Naive B cell (primary cell): ENCODE measurements at regions not wholly inside any gene's neighbourhood (a gene's known extent, or its start where the extent isn't known, plus 50 kb on each side); places are given as distances from the start of the nearest gene placed in this dataset.

Experiments
- ATAC-seq, 2 donors: fragments of 150-1000 bp; cut with Tn5 transposase; 2 replicates each; pipeline ENCODE4 v1.10.0; 2021; ENCODE audit warnings: low read depth in 2 of 2, mild to moderate bottlenecking in 2 of 2, moderate library complexity in 2 of 2
- DNase-seq: peaks from one replicate; pipeline ENCODE4 v3.0.0; 2022
- H3K27ac Mint-ChIP-seq, 6 donors: one replicate each; pipeline ENCODE4 v1.8.0; 2020 to 2022; ENCODE audit warnings: mild to moderate bottlenecking in 6 of 6, mixed read lengths in 6 of 6, moderate library complexity in 5 of 6, inconsistent platforms in 2 of 6
- H3K27me3 Mint-ChIP-seq, 3 donors: one replicate each; pipeline ENCODE4 v1.8.0; 2021 to 2022; ENCODE audit warnings: mixed read lengths in 3 of 3, mild to moderate bottlenecking in 1 of 3
- H3K36me3 Mint-ChIP-seq, 2 donors: one replicate each; pipeline ENCODE4 v1.8.0; 2020 to 2022; ENCODE audit warnings: mixed read lengths in 2 of 2, inconsistent platforms in 1 of 2, mild to moderate bottlenecking in 1 of 2
- H3K4me1 Mint-ChIP-seq, 3 donors: one replicate each; pipeline ENCODE4 v1.8.0; 2020 to 2022; ENCODE audit warnings: mixed read lengths in 3 of 3, inconsistent platforms in 1 of 3, mild to moderate bottlenecking in 1 of 3, moderate library complexity in 1 of 3
- H3K4me3 Mint-ChIP-seq, 8 donors: one replicate each; pipeline ENCODE4 v1.8.0; 2020 to 2022; ENCODE audit warnings: mild to moderate bottlenecking in 8 of 8, mixed read lengths in 8 of 8, moderate library complexity in 8 of 8, inconsistent platforms in 2 of 8
- H3K9me3 Mint-ChIP-seq, 7 donors: one replicate each; pipeline ENCODE4 v1.8.0; 2020 to 2022; ENCODE audit warnings: mixed read lengths in 7 of 7, mild to moderate bottlenecking in 5 of 7, inconsistent platforms in 2 of 7, moderate library complexity in 1 of 7

DNA sequence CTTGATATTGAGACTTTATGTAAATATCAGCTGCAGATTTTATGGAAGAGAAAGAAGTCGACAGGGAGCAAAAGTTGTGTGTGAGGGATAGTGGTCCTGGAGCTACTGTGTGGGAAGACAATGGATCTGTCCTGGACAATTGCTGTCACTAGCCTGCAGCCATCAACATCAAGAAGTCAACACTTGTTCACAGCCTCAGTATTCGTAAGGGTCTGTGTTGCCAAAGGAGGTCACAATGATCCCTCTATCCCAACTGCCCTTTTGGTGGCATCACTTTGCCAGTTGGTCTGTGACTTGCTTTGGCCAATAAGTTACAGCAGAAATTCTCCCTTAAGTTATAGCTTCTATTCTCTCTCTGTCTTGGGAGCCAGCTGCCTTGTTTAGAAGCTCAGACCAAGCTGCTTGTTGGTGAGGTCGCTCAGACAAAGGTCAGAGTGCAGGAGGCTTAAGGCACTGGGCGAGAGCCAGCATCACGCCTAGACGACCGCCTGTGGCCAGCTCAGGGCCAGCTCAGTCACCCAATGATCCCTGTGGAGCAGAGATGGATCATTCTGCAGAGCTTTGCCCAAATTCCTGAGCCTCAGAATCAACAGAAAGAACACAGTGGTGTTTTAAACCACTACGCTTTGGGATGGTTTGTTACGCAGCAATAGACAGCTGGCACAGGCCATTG lies 134.9 kb downstream of the RHOU start:
- no peak overlapping the region for H3K4me3 Mint-ChIP-seq
- H3K27ac Mint-ChIP-seq = no peak overlapping the region
- no peaks in the 10 kb centered on the region for H3K36me3 Mint-ChIP-seq
- no peaks in the 10 kb centered on the region for H3K27me3 Mint-ChIP-seq
- no peak for ATAC-seq
- DNase-seq = no peak
- H3K4me1 Mint-ChIP-seq = no peaks in the 10 kb centered on the region
- no peaks in the 10 kb centered on the region for H3K9me3 Mint-ChIP-seq

DNA sequence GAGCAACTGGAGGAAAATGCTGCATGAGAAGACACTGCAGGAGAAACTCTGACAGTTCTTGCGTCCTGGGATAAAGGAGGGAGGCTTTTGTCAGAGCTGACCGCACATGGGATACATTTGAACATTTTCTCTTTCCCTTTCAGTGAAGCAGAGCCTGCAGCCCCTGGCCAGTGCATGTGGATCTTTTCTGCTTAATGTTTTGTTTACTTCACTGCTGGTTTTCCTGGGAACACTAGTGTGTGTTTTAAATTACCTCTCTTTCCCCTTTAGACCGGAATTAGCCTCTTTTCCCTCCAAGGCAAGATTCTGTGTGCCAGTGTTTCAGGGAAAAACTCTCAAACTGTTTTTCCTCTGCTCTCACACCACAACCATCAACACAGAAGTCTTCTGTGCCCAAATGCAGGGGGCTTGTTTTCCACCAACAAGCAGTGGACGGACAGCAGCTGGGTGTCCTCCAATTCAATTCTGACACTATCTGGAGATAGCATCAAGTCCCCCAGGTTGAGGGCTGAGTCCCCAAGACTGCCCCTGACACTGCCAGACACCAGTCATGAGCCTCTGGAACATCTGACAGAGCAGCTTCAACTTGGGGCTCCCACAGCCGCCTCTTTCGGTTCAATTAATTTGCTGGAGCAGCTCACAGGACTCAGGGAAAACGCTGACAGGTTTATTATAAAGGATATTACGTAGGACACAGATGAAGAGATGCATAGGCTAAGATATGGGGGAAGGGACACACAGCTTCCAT lies 136.2 kb downstream of the RHOU start:
- ATAC-seq = no peak
- H3K27me3 Mint-ChIP-seq = no peaks in the 10 kb centered on the region
- no peak overlapping the region for H3K27ac Mint-ChIP-seq
- H3K4me3 Mint-ChIP-seq = no peak overlapping the region
- DNase-seq = no peak
- no peaks in the 10 kb centered on the region for H3K4me1 Mint-ChIP-seq
- no peaks in the 10 kb centered on the region for H3K36me3 Mint-ChIP-seq
- no peaks in the 10 kb centered on the region for H3K9me3 Mint-ChIP-seq

DNA sequence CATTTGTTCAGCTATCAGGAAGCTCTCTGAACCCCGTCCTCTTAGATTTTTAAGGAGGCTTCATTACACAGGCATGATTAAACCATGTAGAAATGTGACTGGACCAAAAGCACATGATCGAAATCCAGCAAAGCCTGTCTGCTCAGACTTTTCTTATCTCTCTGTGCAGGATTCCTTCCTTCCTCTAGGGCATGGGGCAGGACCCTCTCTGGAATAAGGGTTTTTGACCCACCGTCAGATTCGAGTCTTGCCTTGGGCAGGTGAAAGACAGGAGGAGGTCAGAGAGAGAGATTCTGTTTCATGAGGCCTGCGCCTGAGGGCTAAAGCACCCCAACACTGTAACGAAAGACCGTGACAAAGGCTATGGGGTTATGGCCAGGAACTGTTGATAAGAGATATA lies 136.8 kb downstream of the RHOU start:
- Mint-ChIP-seq H3K4me3 (no peak overlapping the region), H3K36me3 (no peaks in the 10 kb centered on the region), H3K4me1 (no peaks in the 10 kb centered on the region), H3K9me3 (no peaks in the 10 kb centered on the region), H3K27me3 (no peaks in the 10 kb centered on the region), H3K27ac (no peak overlapping the region)
- DNase-seq (no peak), ATAC-seq (no peak)

DNA sequence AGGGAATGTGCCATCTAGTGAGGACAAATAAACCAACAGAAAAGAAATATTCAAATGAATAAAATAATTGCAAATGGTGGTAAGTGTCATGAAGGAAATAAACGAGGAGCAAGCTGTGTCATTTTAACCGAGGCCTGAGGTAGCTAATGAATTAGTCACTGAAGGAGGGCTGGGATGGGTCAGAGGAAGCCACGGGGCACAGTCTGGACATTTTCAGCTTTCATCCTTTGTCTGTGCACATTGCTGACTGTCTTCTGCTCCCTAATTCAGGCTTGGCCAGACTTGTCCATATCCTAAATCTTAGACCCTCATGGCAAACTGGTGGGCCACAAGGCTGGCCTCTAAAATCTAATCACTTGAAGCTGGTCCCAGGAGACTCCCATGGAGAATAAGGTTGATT lies 138.4 kb downstream of the RHOU start:
- Mint-ChIP-seq H3K27ac (peak overlapping the region in 1 of 6 donors; percentile 40), H3K27me3 (no peaks in the 10 kb centered on the region), H3K9me3 (no peaks in the 10 kb centered on the region), H3K4me3 (no peak overlapping the region), H3K36me3 (no peaks in the 10 kb centered on the region), H3K4me1 (no peaks in the 10 kb centered on the region)
- ATAC-seq = no peak
- DNase-seq = no peak

DNA sequence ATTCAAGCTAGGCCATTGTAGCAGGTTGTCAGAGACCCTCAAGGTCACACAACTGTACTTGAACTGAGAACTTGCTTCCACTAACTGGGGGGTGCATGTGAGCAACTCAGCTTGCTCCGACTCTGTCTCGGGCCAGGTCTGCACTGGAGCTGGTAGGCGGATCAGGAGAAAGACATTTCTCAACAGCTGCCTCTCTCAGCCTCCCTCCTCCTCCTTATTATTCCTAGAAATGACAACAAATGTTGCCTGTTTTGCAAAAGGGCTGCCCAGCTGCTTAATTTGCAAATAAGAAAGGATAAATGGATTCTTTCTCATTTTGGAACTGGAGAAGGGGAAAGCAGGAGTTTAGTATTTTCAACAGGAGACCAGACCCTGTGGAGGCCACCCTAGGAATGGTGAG lies 140.5 kb downstream of the RHOU start:
- DNase-seq = no peak
- Mint-ChIP-seq H3K9me3 (peaks cover 0 to 4% (median 0%) of the 10 kb centered on the region in 7 donors), H3K27me3 (no peaks in the 10 kb centered on the region), H3K4me3 (no peak overlapping the region), H3K36me3 (no peaks in the 10 kb centered on the region), H3K27ac (no peak overlapping the region), H3K4me1 (no peaks in the 10 kb centered on the region)
- ATAC-seq = no peak

DNA sequence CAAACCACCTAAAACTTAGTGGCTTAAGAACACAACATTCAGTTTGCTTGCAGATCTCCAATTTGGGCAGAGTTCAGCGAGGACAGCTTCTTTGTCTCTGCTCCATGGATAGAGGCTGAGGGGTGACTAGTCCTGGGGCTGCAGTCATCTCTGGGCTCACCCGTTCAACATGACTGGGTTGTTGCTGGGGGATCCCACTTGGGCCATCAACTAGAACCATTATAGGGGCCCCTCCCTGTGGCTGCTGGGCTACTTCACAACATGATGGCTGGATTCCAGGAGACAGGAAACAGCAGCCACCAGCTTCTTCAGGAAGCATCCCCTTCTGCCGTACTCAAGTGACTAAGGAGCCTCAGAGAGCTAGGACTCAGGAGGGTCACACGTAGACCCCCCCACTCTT lies 140.9 kb downstream of the RHOU start:
- H3K27me3 Mint-ChIP-seq = no peaks in the 10 kb centered on the region
- no peak overlapping the region for H3K27ac Mint-ChIP-seq
- no peaks in the 10 kb centered on the region for H3K36me3 Mint-ChIP-seq
- H3K4me3 Mint-ChIP-seq = no peak overlapping the region
- peaks cover 0 to 4% (median 0%) of the 10 kb centered on the region in 7 donors for H3K9me3 Mint-ChIP-seq
- H3K4me1 Mint-ChIP-seq = no peaks in the 10 kb centered on the region
- DNase-seq (no peak), ATAC-seq (no peak)

DNA sequence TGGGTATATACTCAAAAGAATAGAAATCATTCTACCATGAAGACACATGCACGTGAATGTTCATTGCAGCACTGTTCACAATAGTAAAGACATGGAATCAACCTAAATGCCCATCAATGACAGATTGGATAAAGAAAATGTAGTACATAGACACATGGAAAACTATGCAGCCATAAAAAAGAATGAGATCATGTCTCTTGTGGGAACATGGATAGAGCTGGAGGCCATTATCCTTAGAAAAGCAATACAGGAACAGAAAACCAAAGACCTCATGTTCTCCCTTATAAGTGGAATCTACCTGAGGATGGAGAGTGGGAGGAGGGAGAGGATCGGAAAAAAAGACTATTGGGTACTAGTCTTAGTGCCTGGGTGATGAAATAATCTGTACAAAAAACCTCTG lies 143.9 kb downstream of the RHOU start:
- no peaks in the 10 kb centered on the region for H3K4me1 Mint-ChIP-seq
- H3K36me3 Mint-ChIP-seq = peaks cover 0 to 5% of the 10 kb centered on the region in 2 donors
- ATAC-seq (no peak), DNase-seq (no peak)
- peaks cover 0 to 9% (median 4%) of the 10 kb centered on the region in 7 donors for H3K9me3 Mint-ChIP-seq
- no peak overlapping the region for H3K27ac Mint-ChIP-seq
- H3K27me3 Mint-ChIP-seq = peaks cover 0 to 5% (median 2%) of the 10 kb centered on the region in 3 donors
- no peak overlapping the region for H3K4me3 Mint-ChIP-seq

DNA sequence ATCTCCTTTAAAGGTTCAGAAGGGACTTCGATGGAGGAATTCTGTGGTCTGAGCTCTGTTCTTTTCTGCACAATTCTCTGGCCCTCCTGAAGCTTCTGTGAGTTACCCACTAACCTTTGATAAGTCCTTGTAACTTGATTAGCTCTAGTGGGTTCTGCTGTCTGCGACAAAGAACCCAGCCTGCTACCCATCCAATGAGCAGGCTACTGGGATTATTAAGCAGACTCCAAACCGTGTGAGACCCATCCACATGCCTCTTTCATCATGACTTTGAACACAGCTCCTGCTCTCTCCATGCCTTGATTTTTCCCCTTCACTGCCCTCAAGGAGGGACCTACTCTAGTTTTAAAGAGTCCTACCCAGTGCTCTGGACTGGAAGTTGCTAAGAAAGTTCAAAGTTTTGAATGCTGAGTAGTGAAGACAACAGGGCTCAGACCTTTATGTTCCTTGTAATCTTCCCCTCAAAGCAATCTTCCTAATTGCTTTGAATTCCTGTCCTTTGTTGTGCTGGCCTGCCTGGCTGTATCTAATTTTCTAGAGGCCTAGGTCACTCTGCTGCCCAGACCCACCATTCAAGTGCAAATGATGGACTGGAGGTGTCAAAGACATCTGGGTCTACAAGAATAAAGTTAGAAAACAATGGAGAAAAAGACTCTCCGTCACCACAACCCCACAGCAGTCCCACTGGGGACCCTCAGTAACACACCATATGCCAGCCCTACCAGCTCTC lies 146.9 kb downstream of the RHOU start:
- H3K4me1 Mint-ChIP-seq = no peaks in the 10 kb centered on the region
- H3K27me3 Mint-ChIP-seq = peaks cover 0 to 10% (median 9%) of the 10 kb centered on the region in 3 donors
- H3K36me3 Mint-ChIP-seq = peaks cover 0 to 9% of the 10 kb centered on the region in 2 donors
- no peak overlapping the region for H3K27ac Mint-ChIP-seq
- peaks cover 2 to 17% (median 9%) of the 10 kb centered on the region in 7 donors for H3K9me3 Mint-ChIP-seq
- H3K4me3 Mint-ChIP-seq = no peak overlapping the region
- DNase-seq (no peak), ATAC-seq (no peak)

DNA sequence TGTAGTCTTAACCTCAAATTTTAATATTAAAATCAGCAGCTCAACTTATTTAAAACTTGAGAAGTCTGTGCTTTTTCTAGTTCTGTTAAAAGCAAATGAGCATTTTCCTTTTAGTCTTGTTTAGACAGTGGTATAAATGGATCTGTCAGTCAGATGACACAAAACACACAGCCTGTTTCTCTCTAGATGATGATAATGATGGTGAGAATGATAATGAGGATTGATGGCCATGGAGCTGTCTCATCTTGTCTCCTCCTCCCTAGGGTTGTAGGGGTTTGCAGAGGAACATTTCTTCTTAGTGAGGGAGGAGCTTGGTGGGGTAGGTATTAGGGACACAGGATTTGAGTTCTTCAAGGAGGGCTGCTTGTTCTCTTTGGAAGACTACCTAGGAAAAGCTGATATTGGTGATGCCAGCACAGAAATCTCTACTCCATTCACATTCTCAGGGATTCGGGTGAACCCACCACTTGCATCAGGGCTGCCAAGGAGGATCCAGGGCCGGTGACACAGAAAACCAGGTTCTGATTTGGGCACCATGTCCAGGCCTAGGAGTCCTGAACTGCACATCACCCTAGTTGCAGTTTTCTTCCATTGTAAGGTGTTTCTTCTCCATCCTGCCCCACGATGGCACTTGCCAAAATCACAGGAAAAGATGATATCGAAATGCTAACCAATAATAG lies 147.6 kb downstream of the RHOU start:
- H3K27me3 Mint-ChIP-seq = peaks cover 0 to 10% (median 9%) of the 10 kb centered on the region in 3 donors
- no peak overlapping the region for H3K27ac Mint-ChIP-seq
- peaks cover 2 to 17% (median 9%) of the 10 kb centered on the region in 7 donors for H3K9me3 Mint-ChIP-seq
- ATAC-seq (no peak), DNase-seq (no peak)
- H3K4me3 Mint-ChIP-seq = no peak overlapping the region
- no peaks in the 10 kb centered on the region for H3K4me1 Mint-ChIP-seq
- peaks cover 0 to 9% of the 10 kb centered on the region in 2 donors for H3K36me3 Mint-ChIP-seq

DNA sequence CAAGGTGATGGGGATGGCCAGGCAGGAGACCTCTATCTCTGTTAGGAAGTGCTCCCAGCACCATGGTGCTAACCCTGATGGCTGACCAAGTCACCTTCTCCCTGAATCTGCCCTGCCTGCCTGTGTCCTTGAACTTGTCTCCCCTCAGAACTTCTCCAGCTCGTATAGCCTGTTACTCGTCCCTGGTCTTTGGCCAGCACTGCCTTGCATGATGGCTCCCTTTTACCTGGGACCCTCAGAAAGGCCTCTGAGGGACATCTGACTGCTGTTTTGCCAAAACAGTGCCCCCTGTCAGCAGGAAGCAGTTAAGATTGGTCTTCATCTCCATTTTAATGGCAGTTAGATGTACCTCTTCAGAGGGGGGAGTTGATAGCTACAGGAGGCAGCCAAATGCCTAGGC lies 148.3 kb downstream of the RHOU start:
- DNase-seq (no peak), ATAC-seq (no peak)
- H3K27me3 Mint-ChIP-seq = peaks cover 0 to 10% (median 9%) of the 10 kb centered on the region in 3 donors
- no peak overlapping the region for H3K4me3 Mint-ChIP-seq
- peaks cover 2 to 17% (median 9%) of the 10 kb centered on the region in 7 donors for H3K9me3 Mint-ChIP-seq
- H3K36me3 Mint-ChIP-seq = peaks cover 0 to 9% of the 10 kb centered on the region in 2 donors
- no peak overlapping the region for H3K27ac Mint-ChIP-seq
- no peaks in the 10 kb centered on the region for H3K4me1 Mint-ChIP-seq

DNA sequence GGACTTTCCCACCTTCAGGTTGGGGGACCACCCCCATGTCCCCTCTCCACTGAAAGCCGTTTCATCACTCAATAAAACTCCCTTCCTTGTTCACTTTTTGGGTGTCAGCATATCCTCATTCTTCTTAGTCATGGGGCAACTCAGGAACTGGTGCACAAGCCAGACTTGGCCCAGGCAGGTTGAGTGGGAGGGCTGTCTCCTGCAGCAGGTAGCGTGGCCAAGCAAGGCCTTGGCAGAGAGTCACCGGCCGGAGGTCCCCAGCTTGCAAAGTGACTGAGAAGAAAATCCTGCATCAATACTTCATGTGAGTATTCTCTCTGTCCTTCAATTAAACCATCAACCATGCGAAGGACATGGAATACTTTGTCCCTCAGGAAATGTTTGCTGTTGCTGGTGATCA lies 148.9 kb downstream of the RHOU start:
- peaks cover 0 to 10% (median 9%) of the 10 kb centered on the region in 3 donors for H3K27me3 Mint-ChIP-seq
- no peak for DNase-seq
- peaks cover 0 to 9% of the 10 kb centered on the region in 2 donors for H3K36me3 Mint-ChIP-seq
- no peaks in the 10 kb centered on the region for H3K4me1 Mint-ChIP-seq
- no peak overlapping the region for H3K27ac Mint-ChIP-seq
- peaks cover 2 to 17% (median 8%) of the 10 kb centered on the region in 7 donors for H3K9me3 Mint-ChIP-seq
- ATAC-seq = no peak
- no peak overlapping the region for H3K4me3 Mint-ChIP-seq

DNA sequence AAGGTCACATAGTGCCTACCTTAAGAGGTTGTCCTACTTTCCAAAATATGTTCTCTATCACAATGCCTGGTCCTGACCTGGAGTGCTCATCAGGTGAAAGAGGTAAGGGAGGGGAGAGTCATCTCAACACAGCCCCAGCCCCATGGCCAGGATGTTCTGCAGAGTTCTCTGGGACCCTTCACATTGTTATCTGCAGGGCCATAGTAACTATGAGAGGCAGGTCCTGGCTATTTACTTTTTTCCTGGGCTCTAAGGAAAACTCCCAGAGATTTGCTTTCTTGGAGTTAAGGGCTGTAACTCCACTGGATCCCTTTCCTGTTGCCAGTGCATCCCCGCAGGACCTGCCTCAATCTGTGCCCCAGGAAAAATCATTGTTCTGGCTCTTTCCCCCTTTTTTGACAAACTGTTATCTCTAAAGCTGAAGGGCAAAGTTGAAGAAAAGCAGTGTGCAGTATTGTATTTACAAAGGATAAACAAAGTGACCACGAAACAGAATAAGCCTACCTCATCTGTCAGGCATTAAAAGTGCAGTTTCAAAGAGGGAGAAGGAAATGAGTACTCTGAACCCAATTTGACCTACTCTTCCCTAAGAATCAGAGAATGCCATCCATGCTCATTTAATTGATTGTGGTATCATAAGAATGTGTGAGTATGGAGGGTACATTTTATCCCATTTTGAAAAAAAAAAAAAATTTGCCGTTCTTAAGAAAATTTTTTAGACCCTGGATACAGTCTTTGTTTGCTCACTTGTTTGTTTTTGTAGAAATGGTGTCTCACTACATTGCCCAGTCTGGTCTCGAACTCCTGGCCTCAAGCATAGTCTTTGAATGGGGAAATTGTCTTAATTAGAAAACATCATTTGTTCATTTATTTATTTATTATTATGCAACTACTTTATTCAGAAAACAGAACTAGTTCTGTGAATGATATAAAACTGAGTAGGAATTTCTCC lies 149.6 kb downstream of the RHOU start:
- Mint-ChIP-seq H3K4me3 (no peak overlapping the region), H3K9me3 (peaks cover 0 to 17% (median 7%) of the 10 kb centered on the region in 7 donors), H3K27me3 (peaks cover 0 to 10% (median 9%) of the 10 kb centered on the region in 3 donors), H3K36me3 (peaks cover 0 to 9% of the 10 kb centered on the region in 2 donors), H3K27ac (no peak overlapping the region), H3K4me1 (no peaks in the 10 kb centered on the region)
- DNase-seq = no peak
- no peak for ATAC-seq
